Naive thymus-derived CD4-positive, alpha-beta T cell (primary cell): ENCODE measurements at regions not wholly inside any gene's neighbourhood (a gene's known extent, or its start where the extent isn't known, plus 50 kb on each side); places are given as distances from the start of the nearest gene placed in this dataset.

ENCODE experiments used
- ATAC-seq: fragments of 150-1000 bp; cut with Tn5 transposase; 2 replicates; pipeline ENCODE4 v1.10.0; 2021; ENCODE audit warnings: mild to moderate bottlenecking, moderate library complexity
- CTCF ChIA-PET: fragments of 350-600 bp; sonication (Branson Sonifier 250); formaldehyde crosslinking; loops from one replicate; lab custom pipeline; 2021; ENCODE audit warnings: antibody characterized with exemption; lab: Charles Lee
- POLR2A ChIA-PET: fragments of 350-600 bp; sonication (Branson Sonifier 250); formaldehyde crosslinking; loops from one replicate; lab custom pipeline; 2021; ENCODE audit warnings: antibody characterized with exemption, inconsistent platforms; lab: Charles Lee
- DNase-seq, 9 donors: peaks; one replicate each; pipeline versions ENCODE4 v3.0.0 to v3.0.0-alpha.2; 2020 to 2022; ENCODE audit warnings: mixed read lengths in 1 of 9
- H3K27ac ChIP-seq: one replicate; pipeline ENCODE4 v1.7.0; 2013; ENCODE audit warnings: mild to moderate bottlenecking, low read depth, low read length, moderate library complexity
- H3K27me3 ChIP-seq, 2 donors: one replicate each; pipeline ENCODE4 v1.7.0; 2013; ENCODE audit warnings: low read length in 2 of 2, mild to moderate bottlenecking in 2 of 2, moderate library complexity in 2 of 2; ENCODE audit not compliant: control insufficient read depth in 2 of 2, insufficient read depth in 2 of 2
- H3K36me3 ChIP-seq, 3 experiments: 1 replicate in 2 of 3; 2 replicates in 1 of 3; pipeline ENCODE4 v1.7.0; 2013; ENCODE audit warnings: low read length in 3 of 3, mild to moderate bottlenecking in 3 of 3, moderate library complexity in 1 of 3; ENCODE audit not compliant: insufficient read depth in 3 of 3, control insufficient read depth in 2 of 3
- H3K4me1 ChIP-seq, 2 donors: one replicate each; pipeline ENCODE4 v1.7.0; 2013; ENCODE audit warnings: low read length in 2 of 2, mild to moderate bottlenecking in 2 of 2, moderate library complexity in 1 of 2; ENCODE audit not compliant: control insufficient read depth in 2 of 2, insufficient read depth in 2 of 2
- H3K4me3 ChIP-seq: 2 replicates; pipeline ENCODE4 v1.7.0; 2013; ENCODE audit warnings: mild to moderate bottlenecking, low read length
- H3K9me3 ChIP-seq, 3 experiments: 1 replicate in 2 of 3; 2 replicates in 1 of 3; pipeline ENCODE4 v1.7.0; 2013; ENCODE audit warnings: low read length in 3 of 3; ENCODE audit not compliant: control insufficient read depth in 2 of 3
- H3K27ac Mint-ChIP-seq, 9 donors: one replicate each; pipeline ENCODE4 v1.8.0; 2020 to 2022; ENCODE audit warnings: mixed read lengths in 9 of 9, mild to moderate bottlenecking in 8 of 9, moderate library complexity in 5 of 9, inconsistent platforms in 2 of 9
- H3K27me3 Mint-ChIP-seq, 5 donors: one replicate each; pipeline ENCODE4 v1.8.0; 2021 to 2022; ENCODE audit warnings: mixed read lengths in 5 of 5, mild to moderate bottlenecking in 1 of 5
- H3K36me3 Mint-ChIP-seq, 5 donors: one replicate each; pipeline ENCODE4 v1.8.0; 2020 to 2022; ENCODE audit warnings: mixed read lengths in 5 of 5, mild to moderate bottlenecking in 3 of 5, inconsistent platforms in 1 of 5
- H3K4me1 Mint-ChIP-seq, 7 donors: one replicate each; pipeline ENCODE4 v1.8.0; 2020 to 2022; ENCODE audit warnings: mixed read lengths in 7 of 7, mild to moderate bottlenecking in 3 of 7, inconsistent platforms in 1 of 7
- H3K4me3 Mint-ChIP-seq, 10 donors: one replicate each; pipeline ENCODE4 v1.8.0; 2020 to 2022; ENCODE audit warnings: mild to moderate bottlenecking in 10 of 10, mixed read lengths in 10 of 10, moderate library complexity in 6 of 10, inconsistent platforms in 2 of 10
- H3K9me3 Mint-ChIP-seq, 11 donors: one replicate each; pipeline ENCODE4 v1.8.0; 2020 to 2022; ENCODE audit warnings: mixed read lengths in 11 of 11, mild to moderate bottlenecking in 4 of 11, inconsistent platforms in 1 of 11, moderate library complexity in 1 of 11
- intact Hi-C, 2 donors: fragments of 100-400 bp; cut with micrococcal nuclease; formaldehyde crosslinking; loops; one replicate each; pipeline ENCODE4 v1.15.1; 2023

DNA sequence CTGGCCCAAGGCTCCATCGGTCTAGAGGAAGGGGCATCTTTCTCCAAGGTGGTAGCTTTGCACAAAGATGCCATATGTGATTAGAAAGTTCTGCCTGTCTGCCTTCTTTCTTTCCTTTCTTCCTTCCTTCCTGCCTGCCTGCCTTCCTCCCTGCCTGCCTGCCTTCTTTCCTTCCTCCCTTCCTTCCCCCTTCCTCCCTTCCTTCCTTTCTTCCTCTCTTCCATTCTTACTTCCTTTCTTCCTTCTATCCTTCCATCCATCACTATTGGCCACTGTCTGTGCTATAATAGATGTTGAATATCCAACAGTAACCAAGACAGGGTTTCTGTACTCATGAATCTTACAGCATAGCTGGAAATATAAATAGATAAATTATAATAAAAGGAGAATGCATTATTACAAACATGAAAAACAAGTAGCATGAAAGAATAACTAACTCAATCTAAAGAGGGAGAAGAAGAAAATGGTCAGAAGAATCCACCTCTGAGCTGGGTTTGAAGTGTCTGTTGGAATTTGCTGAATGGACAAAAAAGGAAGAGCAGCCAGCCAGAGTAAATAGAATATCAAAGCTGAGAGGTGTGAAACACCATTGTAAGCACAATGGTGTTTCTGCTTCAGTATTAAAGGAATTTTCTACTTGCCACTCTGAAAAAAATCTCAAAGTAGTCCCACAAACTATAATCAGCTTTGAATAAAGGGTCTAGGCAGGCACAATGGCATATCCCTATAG lies 250.6 kb upstream of the NR5A2 start:
- DNase-seq (no peak), ATAC-seq (no peak)
- Histone ChIP-seq H3K9me3 (no peaks in the 10 kb centered on the region), H3K4me3 (no peak overlapping the region), H3K27ac (no peak overlapping the region), H3K27me3 (no peaks in the 10 kb centered on the region), H3K36me3 (no peaks in the 10 kb centered on the region), H3K4me1 (no peaks in the 10 kb centered on the region)
- Mint-ChIP-seq H3K27ac (no peak overlapping the region), H3K4me3 (no peak overlapping the region), H3K27me3 (peaks cover 2 to 34% (median 15%) of the 10 kb centered on the region in 5 donors), H3K4me1 (no peaks in the 10 kb centered on the region), H3K9me3 (no peaks in the 10 kb centered on the region), H3K36me3 (no peaks in the 10 kb centered on the region)
- CTCF ChIA-PET, result no interaction called here
- POLR2A ChIA-PET, result no interaction called here
- intact Hi-C loops, result no loop called here

GRCh38 chr1:199778324-199778955 lies 249.1 kb upstream of the NR5A2 start:
- DNase-seq, result no peak
- no peak for ATAC-seq
- Histone ChIP-seq H3K27me3 (no peaks in the 10 kb centered on the region), H3K36me3 (no peaks in the 10 kb centered on the region), H3K27ac (no peak overlapping the region), H3K4me1 (no peaks in the 10 kb centered on the region), H3K4me3 (no peak overlapping the region), H3K9me3 (no peaks in the 10 kb centered on the region)
- no peak overlapping the region for H3K27ac Mint-ChIP-seq
- ChIA-PET CTCF (no interaction called here), POLR2A (no interaction called here)
- no peaks in the 10 kb centered on the region for H3K9me3 Mint-ChIP-seq
- H3K36me3 Mint-ChIP-seq, result no peaks in the 10 kb centered on the region
- intact Hi-C loops, result no loop called here
- peaks cover 2 to 27% (median 10%) of the 10 kb centered on the region in 5 donors for H3K27me3 Mint-ChIP-seq
- no peak overlapping the region for H3K4me3 Mint-ChIP-seq
- no peaks in the 10 kb centered on the region for H3K4me1 Mint-ChIP-seq

DNA sequence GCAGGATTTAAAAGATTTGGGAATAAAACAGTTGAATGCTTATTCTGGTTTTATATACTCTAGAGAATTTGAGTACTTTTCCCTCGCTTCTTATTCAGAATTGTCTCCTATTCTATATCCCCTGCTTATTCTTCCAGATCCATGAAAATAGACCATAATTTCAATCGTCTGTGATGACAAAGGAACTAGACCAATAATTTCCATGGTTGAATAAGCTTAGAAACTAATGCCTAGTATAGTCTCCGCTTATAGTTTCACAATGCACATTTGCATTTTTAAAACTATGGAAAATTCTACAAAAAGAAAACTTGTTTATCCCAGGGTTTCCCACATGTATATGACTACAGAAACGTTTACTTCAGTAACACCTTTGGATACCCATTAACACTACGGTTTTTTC lies 247.4 kb upstream of the NR5A2 start:
- ATAC-seq, result no peak
- ChIA-PET CTCF (no interaction called here), POLR2A (no interaction called here)
- Histone ChIP-seq H3K9me3 (no peaks in the 10 kb centered on the region), H3K4me1 (no peaks in the 10 kb centered on the region), H3K27me3 (no peaks in the 10 kb centered on the region), H3K4me3 (no peak overlapping the region), H3K27ac (no peak overlapping the region), H3K36me3 (no peaks in the 10 kb centered on the region)
- peaks cover 0 to 18% (median 8%) of the 10 kb centered on the region in 5 donors for H3K27me3 Mint-ChIP-seq
- H3K27ac Mint-ChIP-seq, result no peak overlapping the region
- no peaks in the 10 kb centered on the region for H3K9me3 Mint-ChIP-seq
- H3K36me3 Mint-ChIP-seq, result no peaks in the 10 kb centered on the region
- peaks cover 0 to 1% (median 0%) of the 10 kb centered on the region in 7 donors for H3K4me1 Mint-ChIP-seq
- intact Hi-C loops, result no loop called here
- no peak for DNase-seq
- no peak overlapping the region for H3K4me3 Mint-ChIP-seq

GRCh38 chr1:199780948-199781670 lies 246.4 kb upstream of the NR5A2 start:
- no peaks in the 10 kb centered on the region for H3K36me3 ChIP-seq
- no peak for ATAC-seq
- no peaks in the 10 kb centered on the region for H3K9me3 ChIP-seq
- intact Hi-C loops, result no loop called here
- no peak for DNase-seq
- no peaks in the 10 kb centered on the region for H3K4me1 ChIP-seq
- Mint-ChIP-seq H3K36me3 (no peaks in the 10 kb centered on the region), H3K9me3 (no peaks in the 10 kb centered on the region), H3K4me3 (no peak overlapping the region), H3K4me1 (peaks cover 0 to 1% (median 0%) of the 10 kb centered on the region in 7 donors), H3K27me3 (peaks cover 0 to 19% (median 8%) of the 10 kb centered on the region in 5 donors), H3K27ac (no peak overlapping the region)
- no peak overlapping the region for H3K27ac ChIP-seq
- CTCF ChIA-PET, result no interaction called here
- POLR2A ChIA-PET, result no interaction called here
- no peak overlapping the region for H3K4me3 ChIP-seq
- H3K27me3 ChIP-seq, result no peaks in the 10 kb centered on the region

GRCh38 chr1:199784138-199784895 lies 243.2 kb upstream of the NR5A2 start:
- Histone ChIP-seq H3K4me3 (no peak overlapping the region), H3K27me3 (no peaks in the 10 kb centered on the region), H3K27ac (no peak overlapping the region), H3K36me3 (no peaks in the 10 kb centered on the region), H3K9me3 (no peaks in the 10 kb centered on the region), H3K4me1 (no peaks in the 10 kb centered on the region)
- Mint-ChIP-seq H3K4me1 (peaks cover 0 to 1% (median 0%) of the 10 kb centered on the region in 7 donors), H3K4me3 (no peak overlapping the region), H3K9me3 (no peaks in the 10 kb centered on the region), H3K27ac (no peak overlapping the region), H3K27me3 (peaks cover 0 to 7% (median 4%) of the 10 kb centered on the region in 5 donors), H3K36me3 (no peaks in the 10 kb centered on the region)
- DNase-seq (no peak), ATAC-seq (no peak)
- ChIA-PET POLR2A (no interaction called here), CTCF (no interaction called here)
- intact Hi-C loops, result no loop called here

DNA sequence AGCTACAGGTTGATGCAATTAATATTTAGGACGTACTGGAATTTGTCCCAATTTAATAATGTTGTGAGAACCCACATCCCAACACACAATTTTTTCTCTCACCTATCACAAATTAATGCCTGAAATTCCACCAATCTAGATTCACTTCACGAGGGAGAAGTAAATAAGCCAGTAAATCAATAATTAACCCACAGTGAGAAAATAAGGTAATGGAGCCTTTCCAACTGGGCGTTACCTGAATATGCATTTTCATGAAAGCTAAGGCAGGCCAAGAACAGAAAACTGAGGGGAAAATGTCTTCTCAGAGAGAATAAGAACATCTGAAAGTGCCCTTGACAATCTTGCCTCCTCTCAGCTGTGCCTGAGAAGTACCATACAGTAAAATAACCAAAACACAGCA lies 240.8 kb upstream of the NR5A2 start:
- no peak overlapping the region for H3K27ac ChIP-seq
- intact Hi-C loops, result no loop called here
- H3K27me3 ChIP-seq, result no peaks in the 10 kb centered on the region
- ChIA-PET CTCF (no interaction called here), POLR2A (no interaction called here)
- no peak for DNase-seq
- H3K36me3 ChIP-seq, result no peaks in the 10 kb centered on the region
- Mint-ChIP-seq H3K36me3 (no peaks in the 10 kb centered on the region), H3K4me3 (no peak overlapping the region), H3K27ac (no peak overlapping the region), H3K4me1 (peaks cover 0 to 1% (median 0%) of the 10 kb centered on the region in 7 donors), H3K9me3 (no peaks in the 10 kb centered on the region), H3K27me3 (peaks cover 0 to 4% (median 4%) of the 10 kb centered on the region in 5 donors)
- no peaks in the 10 kb centered on the region for H3K9me3 ChIP-seq
- H3K4me3 ChIP-seq, result no peak overlapping the region
- ATAC-seq, result no peak
- no peaks in the 10 kb centered on the region for H3K4me1 ChIP-seq
